WTC11 (cell line): ENCODE measurements at regions not wholly inside any gene's neighbourhood (a gene's known extent, or its start where the extent isn't known, plus 50 kb on each side); places are given as distances from the start of the nearest gene placed in this dataset.

Experiments used
- ATAC-seq: fragments of 200-7000 bp; cut with Tn5 transposase; 2 replicates; pipeline ENCODE4 v1.10.0; 2021; ENCODE audit warnings: mild to moderate bottlenecking, moderate library complexity
- CTCF ChIA-PET: fragments of 300-600 bp; sonication (Branson Sonifier 250); formaldehyde crosslinking; loops from one replicate; lab custom pipeline; 2021; ENCODE audit warnings: antibody characterized with exemption; lab: Charles Lee
- POLR2A ChIA-PET: fragments of 350-600 bp; sonication (Branson Sonifier 250); formaldehyde crosslinking; loops from one replicate; lab custom pipeline; 2021; ENCODE audit warnings: antibody characterized with exemption; lab: Charles Lee
- DNase-seq: peaks from one replicate; pipeline ENCODE4 v3.0.0; 2021; ENCODE audit warnings: low spot score
- H3K27ac Mint-ChIP-seq: 2 replicates; pipeline ENCODE4 v1.8.0; 2021; ENCODE audit warnings: mixed read lengths
- H3K27me3 Mint-ChIP-seq: 2 replicates; pipeline ENCODE4 v1.8.0; 2021; ENCODE audit warnings: low read depth, mild to moderate bottlenecking, moderate library complexity, mixed read lengths
- H3K36me3 Mint-ChIP-seq: 2 replicates; pipeline ENCODE4 v1.8.0; 2021; ENCODE audit warnings: mixed read lengths
- H3K4me1 Mint-ChIP-seq: 2 replicates; pipeline ENCODE4 v1.8.0; 2022; ENCODE audit warnings: mixed read lengths
- H3K4me3 Mint-ChIP-seq: 2 replicates; pipeline ENCODE4 v1.8.0; 2021; ENCODE audit warnings: mild to moderate bottlenecking, moderate library complexity, mixed read lengths
- H3K9me3 Mint-ChIP-seq: 2 replicates; pipeline ENCODE4 v1.8.0; 2021; ENCODE audit warnings: mixed read lengths
- CBFB ChIP-seq: sonication (generic); formaldehyde crosslinking; IDR thresholded peaks from 2 replicates; pipeline ENCODE4 v1.8.1; 2022; ENCODE audit warnings: mild to moderate bottlenecking, low read depth, missing genetic modification reagents
- ELF4 ChIP-seq: sonication (generic); formaldehyde crosslinking; IDR thresholded peaks from 2 replicates; pipeline ENCODE4 v1.8.1; 2022; ENCODE audit warnings: low read depth, mild to moderate bottlenecking, moderate library complexity, missing genetic modification reagents
- FOXK1 ChIP-seq: sonication (generic); formaldehyde crosslinking; IDR thresholded peaks from 2 replicates; pipeline ENCODE4 v1.8.0; 2022; ENCODE audit warnings: mild to moderate bottlenecking, moderate library complexity, missing genetic modification reagents
- FOXP1 ChIP-seq: sonication (generic); formaldehyde crosslinking; IDR thresholded peaks from 2 replicates; pipeline ENCODE4 v1.8.0; 2022; ENCODE audit warnings: missing genetic modification reagents, mild to moderate bottlenecking, moderate library complexity, borderline replicate concordance
- GRHL2 ChIP-seq: fragments of 250-450 bp; sonication (Bioruptor Pico); IDR thresholded peaks from 2 replicates; pipeline ENCODE4 v1.8.0; 2022; ENCODE audit warnings: mild to moderate bottlenecking, moderate library complexity; ENCODE audit not compliant: insufficient replicate concordance, severe bottlenecking
- IRF2 ChIP-seq: sonication (generic); formaldehyde crosslinking; IDR thresholded peaks from 2 replicates; pipeline ENCODE4 v1.8.0; 2022; ENCODE audit warnings: low read depth, missing genetic modification reagents, borderline replicate concordance
- JUN ChIP-seq: sonication (generic); formaldehyde crosslinking; IDR thresholded peaks from 2 replicates; pipeline ENCODE4 v1.8.0; 2023; ENCODE audit warnings: mild to moderate bottlenecking, missing genetic modification reagents
- KAT7 ChIP-seq: sonication (generic); formaldehyde crosslinking; IDR thresholded peaks from 2 replicates; pipeline ENCODE4 v1.8.1; 2023; ENCODE audit warnings: missing genetic modification reagents, mild to moderate bottlenecking, borderline replicate concordance
- NFATC4 ChIP-seq: fragments of 250-450 bp; sonication (Bioruptor Pico); IDR thresholded peaks from 2 replicates; pipeline ENCODE4 v1.9.0; 2021; ENCODE audit warnings: mild to moderate bottlenecking
- NFE2L1 ChIP-seq: sonication (generic); formaldehyde crosslinking; IDR thresholded peaks from 2 replicates; pipeline ENCODE4 v1.8.1; 2023; ENCODE audit warnings: missing genetic modification reagents
- NR1H2 ChIP-seq: sonication (generic); formaldehyde crosslinking; IDR thresholded peaks from 2 replicates; pipeline ENCODE4 v1.9.0; 2021; ENCODE audit warnings: mild to moderate bottlenecking, moderate library complexity, missing genetic modification reagents
- NR2C2 ChIP-seq: sonication (generic); formaldehyde crosslinking; IDR thresholded peaks from 2 replicates; pipeline ENCODE4 v1.8.0; 2022; ENCODE audit warnings: mild to moderate bottlenecking, missing genetic modification reagents
- OVOL2 ChIP-seq: fragments of 250-450 bp; sonication (Bioruptor Pico); IDR thresholded peaks from 2 replicates; pipeline ENCODE4 v1.9.0; 2021; ENCODE audit warnings: mild to moderate bottlenecking, borderline replicate concordance
- PRDM15 ChIP-seq: sonication (generic); formaldehyde crosslinking; IDR thresholded peaks from 2 replicates; pipeline ENCODE4 v1.8.0; 2022; ENCODE audit warnings: missing genetic modification reagents
- SP1 ChIP-seq: sonication (generic); formaldehyde crosslinking; conservative IDR thresholded peaks from 2 replicates; pipeline ENCODE4 v1.8.1; 2022; ENCODE audit warnings: missing genetic modification reagents
- TP53 ChIP-seq: sonication (generic); formaldehyde crosslinking; IDR thresholded peaks from 2 replicates; pipeline ENCODE4 v1.8.1; 2023; ENCODE audit warnings: mild to moderate bottlenecking, missing genetic modification reagents
- ZBTB21 ChIP-seq: sonication (generic); formaldehyde crosslinking; IDR thresholded peaks from 2 replicates; pipeline ENCODE4 v1.8.1; 2023; ENCODE audit warnings: mild to moderate bottlenecking, missing genetic modification reagents, borderline replicate concordance
- ZMAT4 ChIP-seq: fragments of 250-450 bp; sonication (Bioruptor Pico); IDR thresholded peaks from 2 replicates; pipeline ENCODE4 v1.9.0; 2021; ENCODE audit warnings: mild to moderate bottlenecking
- ZNF219 ChIP-seq: sonication (generic); formaldehyde crosslinking; IDR thresholded peaks from 2 replicates; pipeline ENCODE4 v1.8.0; 2023; ENCODE audit warnings: missing genetic modification reagents, mild to moderate bottlenecking, borderline replicate concordance
- ZNF232 ChIP-seq: sonication (generic); formaldehyde crosslinking; IDR thresholded peaks from 2 replicates; pipeline ENCODE4 v1.8.0; 2022; ENCODE audit warnings: mild to moderate bottlenecking, missing genetic modification reagents
- ZNF416 ChIP-seq: fragments of 250-450 bp; sonication (Bioruptor Pico); IDR thresholded peaks from 2 replicates; pipeline ENCODE4 v1.9.0; 2021; ENCODE audit warnings: mild to moderate bottlenecking, inconsistent platforms
- ZNF423 ChIP-seq: fragments of 250-450 bp; sonication (Bioruptor Pico); IDR thresholded peaks from 2 replicates; pipeline ENCODE4 v2.1.2; 2022; ENCODE audit warnings: mild to moderate bottlenecking, moderate library complexity
- ZNF671 ChIP-seq: fragments of 250-450 bp; sonication (Bioruptor Pico); IDR thresholded peaks from 2 replicates; pipeline ENCODE4 v1.8.0; 2021; ENCODE audit warnings: mild to moderate bottlenecking
- TF ChIP-seq, protein P1 (sequence below): sonication (generic); formaldehyde crosslinking; IDR thresholded peaks from 2 replicates; pipeline ENCODE4 v1.8.1; 2022; ENCODE audit warnings: missing genetic modification reagents, borderline replicate concordance
- TF ChIP-seq, protein P2 (sequence below): sonication (generic); formaldehyde crosslinking; IDR thresholded peaks from 2 replicates; pipeline ENCODE4 v1.8.1; 2022; ENCODE audit warnings: mild to moderate bottlenecking, missing genetic modification reagents, moderate library complexity, borderline replicate concordance
- TF ChIP-seq, protein P3 (sequence below): sonication (generic); formaldehyde crosslinking; IDR thresholded peaks from 2 replicates; pipeline ENCODE4 v1.8.1; 2023; ENCODE audit warnings: mild to moderate bottlenecking, missing genetic modification reagents

DNA sequence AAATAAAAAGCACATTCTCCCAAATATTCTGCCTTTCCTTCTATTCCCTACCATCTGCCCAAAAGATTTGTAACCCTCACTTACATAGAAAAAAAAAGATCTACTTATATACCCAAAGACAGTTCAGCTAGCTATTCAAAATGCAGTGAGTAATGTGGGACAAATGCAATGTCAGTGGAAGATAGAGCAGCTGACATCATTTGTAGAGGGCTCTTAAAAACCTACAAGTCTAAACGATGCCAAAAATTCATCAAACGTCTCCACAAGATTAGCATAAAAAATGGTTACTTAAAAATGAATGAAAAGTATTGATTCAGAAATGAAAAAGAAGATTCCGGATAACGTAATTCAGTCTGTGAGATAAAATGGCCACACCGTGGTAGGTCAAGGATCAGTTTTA, 96.5 kb downstream of the ASB9 start (continued):
- TF ChIP-seq PRDM15 (CRISPR knock-in tag) (no peak), JUN (no peak), NR1H2 (no peak)

- H3K36me3 Mint-ChIP-seq, result no peaks in the 10 kb centered on the region
- ATAC-seq (no peak), DNase-seq (no peak)
- no peaks in the 10 kb centered on the region for H3K9me3 Mint-ChIP-seq
- CTCF ChIA-PET, result no interaction called here
- TF ChIP-seq ZNF232 (CRISPR knock-in tag), result no peak
- H3K27ac Mint-ChIP-seq, result no peak overlapping the region
- POLR2A ChIA-PET, result no interaction called here
- H3K4me3 Mint-ChIP-seq, result no peak overlapping the region
- H3K27me3 Mint-ChIP-seq, result no peaks in the 10 kb centered on the region
- H3K4me1 Mint-ChIP-seq, result no peaks in the 10 kb centered on the region
Measured at GRCh38 chrX:15170927-15171326, 99.0 kb downstream of the ASB9 start.

GRCh38 chrX:15167826-15168225, 102.1 kb downstream of the ASB9 start:
- ChIA-PET CTCF (no interaction called here), POLR2A (no interaction called here)
- no peak overlapping the region for H3K4me3 Mint-ChIP-seq
- DNase-seq (no peak), ATAC-seq (no peak)
- no peak overlapping the region for H3K27ac Mint-ChIP-seq
- H3K27me3 Mint-ChIP-seq, result no peaks in the 10 kb centered on the region
- no peaks in the 10 kb centered on the region for H3K36me3 Mint-ChIP-seq
- H3K9me3 Mint-ChIP-seq, result no peaks in the 10 kb centered on the region
- H3K4me1 Mint-ChIP-seq, result no peaks in the 10 kb centered on the region
- TF ChIP-seq OVOL2 (CRISPR knock-in tag) (no peak), ELF4 (CRISPR knock-in tag) (no peak), NFE2L1 (CRISPR knock-in tag) (no peak), ZMAT4 (CRISPR knock-in tag) (no peak), GRHL2 (CRISPR knock-in tag) (no peak), SP1 (CRISPR knock-in tag) (no peak), KAT7 (no peak), FOXK1 (CRISPR knock-in tag) (no peak), NFATC4 (CRISPR knock-in tag) (no peak), TP53 (CRISPR knock-in tag) (no peak)
- TF ChIP-seq, protein P1, sequence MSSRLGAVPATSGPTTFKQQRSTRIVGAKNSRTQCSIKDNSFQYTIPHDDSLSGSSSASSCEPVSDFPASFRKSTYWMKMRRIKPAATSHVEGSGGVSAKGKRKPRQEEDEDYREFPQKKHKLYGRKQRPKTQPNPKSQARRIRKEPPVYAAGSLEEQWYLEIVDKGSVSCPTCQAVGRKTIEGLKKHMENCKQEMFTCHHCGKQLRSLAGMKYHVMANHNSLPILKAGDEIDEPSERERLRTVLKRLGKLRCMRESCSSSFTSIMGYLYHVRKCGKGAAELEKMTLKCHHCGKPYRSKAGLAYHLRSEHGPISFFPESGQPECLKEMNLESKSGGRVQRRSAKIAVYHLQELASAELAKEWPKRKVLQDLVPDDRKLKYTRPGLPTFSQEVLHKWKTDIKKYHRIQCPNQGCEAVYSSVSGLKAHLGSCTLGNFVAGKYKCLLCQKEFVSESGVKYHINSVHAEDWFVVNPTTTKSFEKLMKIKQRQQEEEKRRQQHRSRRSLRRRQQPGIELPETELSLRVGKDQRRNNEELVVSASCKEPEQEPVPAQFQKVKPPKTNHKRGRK (CRISPR knock-in tag), result no peak
- TF ChIP-seq, protein P2, sequence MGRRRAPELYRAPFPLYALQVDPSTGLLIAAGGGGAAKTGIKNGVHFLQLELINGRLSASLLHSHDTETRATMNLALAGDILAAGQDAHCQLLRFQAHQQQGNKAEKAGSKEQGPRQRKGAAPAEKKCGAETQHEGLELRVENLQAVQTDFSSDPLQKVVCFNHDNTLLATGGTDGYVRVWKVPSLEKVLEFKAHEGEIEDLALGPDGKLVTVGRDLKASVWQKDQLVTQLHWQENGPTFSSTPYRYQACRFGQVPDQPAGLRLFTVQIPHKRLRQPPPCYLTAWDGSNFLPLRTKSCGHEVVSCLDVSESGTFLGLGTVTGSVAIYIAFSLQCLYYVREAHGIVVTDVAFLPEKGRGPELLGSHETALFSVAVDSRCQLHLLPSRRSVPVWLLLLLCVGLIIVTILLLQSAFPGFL, result no peak

GRCh38 chrX:15165832-15166231, 104.1 kb downstream of the ASB9 start:
- ATAC-seq (no peak), DNase-seq (no peak)
- no peaks in the 10 kb centered on the region for H3K27me3 Mint-ChIP-seq
- no peak overlapping the region for H3K27ac Mint-ChIP-seq
- H3K36me3 Mint-ChIP-seq, result no peaks in the 10 kb centered on the region
- no peaks in the 10 kb centered on the region for H3K4me1 Mint-ChIP-seq
- CTCF ChIA-PET, result no interaction called here
- H3K4me3 Mint-ChIP-seq, result no peak overlapping the region
- no peaks in the 10 kb centered on the region for H3K9me3 Mint-ChIP-seq
- POLR2A ChIA-PET, result no interaction called here
- no peak for TF ChIP-seq FOXP1 (CRISPR knock-in tag)
- no peak for TF ChIP-seq FOXK1 (CRISPR knock-in tag)
- no peak for TF ChIP-seq ZNF671 (CRISPR knock-in tag)
- TF ChIP-seq, protein P3, sequence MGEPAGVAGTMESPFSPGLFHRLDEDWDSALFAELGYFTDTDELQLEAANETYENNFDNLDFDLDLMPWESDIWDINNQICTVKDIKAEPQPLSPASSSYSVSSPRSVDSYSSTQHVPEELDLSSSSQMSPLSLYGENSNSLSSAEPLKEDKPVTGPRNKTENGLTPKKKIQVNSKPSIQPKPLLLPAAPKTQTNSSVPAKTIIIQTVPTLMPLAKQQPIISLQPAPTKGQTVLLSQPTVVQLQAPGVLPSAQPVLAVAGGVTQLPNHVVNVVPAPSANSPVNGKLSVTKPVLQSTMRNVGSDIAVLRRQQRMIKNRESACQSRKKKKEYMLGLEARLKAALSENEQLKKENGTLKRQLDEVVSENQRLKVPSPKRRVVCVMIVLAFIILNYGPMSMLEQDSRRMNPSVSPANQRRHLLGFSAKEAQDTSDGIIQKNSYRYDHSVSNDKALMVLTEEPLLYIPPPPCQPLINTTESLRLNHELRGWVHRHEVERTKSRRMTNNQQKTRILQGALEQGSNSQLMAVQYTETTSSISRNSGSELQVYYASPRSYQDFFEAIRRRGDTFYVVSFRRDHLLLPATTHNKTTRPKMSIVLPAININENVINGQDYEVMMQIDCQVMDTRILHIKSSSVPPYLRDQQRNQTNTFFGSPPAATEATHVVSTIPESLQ, result no peak
- TF ChIP-seq ZNF416, result no peak
- no peak for TF ChIP-seq NR2C2 (CRISPR knock-in tag)
- no peak for TF ChIP-seq ZBTB21 (CRISPR knock-in tag)
- TF ChIP-seq ZNF219 (CRISPR knock-in tag), result no peak
- TF ChIP-seq IRF2, result no peak
- TF ChIP-seq ELF4 (CRISPR knock-in tag), result no peak
- TF ChIP-seq CBFB (CRISPR knock-in tag), result no peak
- TF ChIP-seq ZNF423 (CRISPR knock-in tag), result no peak
